ENCODE measurements at regions not wholly inside any gene's neighbourhood (a gene's known extent, or its start where the extent isn't known, plus 50 kb on each side); places are given as distances from the start of the nearest gene placed in this dataset.

DNA sequence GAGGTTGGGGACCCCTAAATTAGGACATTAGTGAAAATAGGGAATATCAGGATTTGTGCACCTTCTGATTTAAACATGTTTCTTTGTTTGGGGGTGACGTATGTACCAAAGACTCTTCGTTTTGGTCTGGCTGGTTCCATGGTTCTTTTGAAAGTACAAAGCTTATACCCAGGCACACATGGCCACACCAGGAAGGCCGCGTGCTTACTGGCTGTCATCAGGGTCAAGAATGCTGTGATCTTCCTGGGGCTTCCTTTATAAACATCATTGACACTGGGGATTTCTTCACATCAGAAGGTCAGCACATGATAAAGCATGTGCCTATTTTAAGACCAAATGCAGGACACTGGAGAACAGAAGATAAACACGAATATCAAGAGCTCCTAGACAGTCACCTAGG, 230.6 kb upstream of the ID2 start:
- TF ChIP-seq, protein P1, sequence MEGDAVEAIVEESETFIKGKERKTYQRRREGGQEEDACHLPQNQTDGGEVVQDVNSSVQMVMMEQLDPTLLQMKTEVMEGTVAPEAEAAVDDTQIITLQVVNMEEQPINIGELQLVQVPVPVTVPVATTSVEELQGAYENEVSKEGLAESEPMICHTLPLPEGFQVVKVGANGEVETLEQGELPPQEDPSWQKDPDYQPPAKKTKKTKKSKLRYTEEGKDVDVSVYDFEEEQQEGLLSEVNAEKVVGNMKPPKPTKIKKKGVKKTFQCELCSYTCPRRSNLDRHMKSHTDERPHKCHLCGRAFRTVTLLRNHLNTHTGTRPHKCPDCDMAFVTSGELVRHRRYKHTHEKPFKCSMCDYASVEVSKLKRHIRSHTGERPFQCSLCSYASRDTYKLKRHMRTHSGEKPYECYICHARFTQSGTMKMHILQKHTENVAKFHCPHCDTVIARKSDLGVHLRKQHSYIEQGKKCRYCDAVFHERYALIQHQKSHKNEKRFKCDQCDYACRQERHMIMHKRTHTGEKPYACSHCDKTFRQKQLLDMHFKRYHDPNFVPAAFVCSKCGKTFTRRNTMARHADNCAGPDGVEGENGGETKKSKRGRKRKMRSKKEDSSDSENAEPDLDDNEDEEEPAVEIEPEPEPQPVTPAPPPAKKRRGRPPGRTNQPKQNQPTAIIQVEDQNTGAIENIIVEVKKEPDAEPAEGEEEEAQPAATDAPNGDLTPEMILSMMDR (conservative IDR thresholded peaks at IDR 0.05; ENCODE audit: low read depth, low read length): no peak
- no peak for TF ChIP-seq EZH2 (IDR thresholded peaks at IDR 0.05; ENCODE audit: borderline replicate concordance, low read depth, low read length, poor library complexity, severe bottlenecking)
